CD14-positive monocyte (primary cell): ENCODE measurements at regions not wholly inside any gene's neighbourhood (a gene's known extent, or its start where the extent isn't known, plus 50 kb on each side); places are given as distances from the start of the nearest gene placed in this dataset.

ENCODE experiments used
- DNase-seq, 3 donors: peaks; one replicate each; pipeline ENCODE4 v3.0.0-alpha.2; 2011 to 2022
- H2AFZ ChIP-seq: 2 replicates; pipeline ENCODE4 v1.6.0; 2012; ENCODE audit warnings: mild to moderate bottlenecking, low read depth, low read length, inconsistent platforms; ENCODE audit not compliant: insufficient read depth, poor library complexity, severe bottlenecking
- H3K27ac ChIP-seq, 2 donors: 1 replicate in 1 of 2; 2 replicates in 1 of 2; pipeline ENCODE4 v1.5.1; 2012 to 2013; ENCODE audit warnings: low read length in 2 of 2, control low read depth in 1 of 2, inconsistent platforms in 1 of 2, low read depth in 1 of 2, mild to moderate bottlenecking in 1 of 2
- H3K27me3 ChIP-seq, 2 donors: one replicate each; pipeline versions ENCODE4 v1.6.0 to v1.6.1; 2011 to 2013; ENCODE audit warnings: low read length in 2 of 2; ENCODE audit not compliant: control insufficient read depth in 2 of 2, insufficient read depth in 2 of 2
- H3K36me3 ChIP-seq, 2 donors: replicated peaks in 1 of 2; 1 replicate in 1 of 2; 2 replicates in 1 of 2; pipeline versions ENCODE4 v1.5.1 to v1.6.1; 2012 to 2013; ENCODE audit warnings: low read length in 2 of 2, control low read depth in 1 of 2, inconsistent platforms in 1 of 2, mild to moderate bottlenecking in 1 of 2; ENCODE audit not compliant: insufficient read depth in 2 of 2, control insufficient read depth in 1 of 2
- H3K4me1 ChIP-seq, 2 donors: 1 replicate in 1 of 2; 2 replicates in 1 of 2; pipeline versions ENCODE4 v1.5.1 to v1.6.1; 2012 to 2013; ENCODE audit warnings: low read length in 2 of 2, control low read depth in 1 of 2, inconsistent platforms in 1 of 2, mild to moderate bottlenecking in 1 of 2, moderate library complexity in 1 of 2; ENCODE audit not compliant: insufficient read depth in 2 of 2, control insufficient read depth in 1 of 2
- H3K4me2 ChIP-seq: replicated peaks from 2 replicates; pipeline ENCODE3; 2012; ENCODE audit warnings: low read length, moderate library complexity, mild to moderate bottlenecking; ENCODE audit not compliant: poor library complexity, severe bottlenecking; ENCODE audit errors: extremely low read depth
- H3K4me3 ChIP-seq, 3 experiments: fragments of 200-600 bp in 1 of 3; sonication (generic) in 1 of 3; replicated peaks in 1 of 3; 1 replicate in 2 of 3; 2 replicates in 1 of 3; pipeline ENCODE4 v1.5.1; 2011 to 2013; ENCODE audit warnings: low read length in 3 of 3, mild to moderate bottlenecking in 3 of 3, control low read depth in 2 of 3, low read depth in 2 of 3, inconsistent platforms in 1 of 3, moderate library complexity in 1 of 3
- H3K79me2 ChIP-seq: 2 replicates; pipeline ENCODE4 v1.6.0; 2012; ENCODE audit warnings: mild to moderate bottlenecking, control low read depth, inconsistent platforms, low read length, moderate library complexity; ENCODE audit not compliant: insufficient read depth
- H3K9ac ChIP-seq: 2 replicates; pipeline ENCODE4 v1.6.0; 2017; ENCODE audit warnings: low read length, mild to moderate bottlenecking; ENCODE audit not compliant: insufficient read depth, poor library complexity, severe bottlenecking
- H3K9me3 ChIP-seq, 2 donors: replicated peaks in 1 of 2; 1 replicate in 1 of 2; 2 replicates in 1 of 2; pipeline versions ENCODE4 v1.5.1 to v1.6.1; 2012 to 2013; ENCODE audit warnings: low read length in 2 of 2, control low read depth in 1 of 2; ENCODE audit not compliant: control insufficient read depth in 1 of 2, insufficient read depth in 1 of 2
- H4K20me1 ChIP-seq: 2 replicates; pipeline ENCODE4 v1.6.0; 2012; ENCODE audit warnings: mild to moderate bottlenecking, low read length, control low read depth, moderate library complexity; ENCODE audit not compliant: insufficient read depth
- H3K27ac Mint-ChIP-seq, 7 donors: one replicate each; pipeline ENCODE4 v1.8.0; 2020; ENCODE audit warnings: mild to moderate bottlenecking in 7 of 7, mixed read lengths in 7 of 7, moderate library complexity in 6 of 7, inconsistent platforms in 2 of 7
- H3K27me3 Mint-ChIP-seq, 3 donors: one replicate each; pipeline ENCODE4 v1.8.0; 2021 to 2022; ENCODE audit warnings: low read depth in 3 of 3, mild to moderate bottlenecking in 3 of 3, mixed read lengths in 3 of 3, moderate library complexity in 3 of 3, inconsistent platforms in 1 of 3
- H3K36me3 Mint-ChIP-seq, 2 donors: one replicate each; pipeline ENCODE4 v1.8.0; 2020; ENCODE audit warnings: mixed read lengths in 2 of 2, inconsistent platforms in 1 of 2, mild to moderate bottlenecking in 1 of 2
- H3K4me1 Mint-ChIP-seq: one replicate; pipeline ENCODE4 v1.8.0; 2020; ENCODE audit warnings: mild to moderate bottlenecking, mixed read lengths
- H3K4me3 Mint-ChIP-seq, 2 donors: one replicate each; pipeline ENCODE4 v1.8.0; 2020; ENCODE audit warnings: mild to moderate bottlenecking in 2 of 2, mixed read lengths in 2 of 2, moderate library complexity in 1 of 2
- H3K9me3 Mint-ChIP-seq, 7 donors: one replicate each; pipeline ENCODE4 v1.8.0; 2020 to 2022; ENCODE audit warnings: mixed read lengths in 7 of 7, mild to moderate bottlenecking in 6 of 7, moderate library complexity in 6 of 7, inconsistent platforms in 2 of 7
- CTCF ChIP-seq: fragments of 200-600 bp; IDR thresholded peaks from one replicate; pipeline ENCODE4 v1.8.0; 2022; ENCODE audit warnings: antibody characterized with exemption, mild to moderate bottlenecking
- WGBS: methylation state at CpG from one replicate; pipeline ENCODE4 v1.1.5; 2013; ENCODE audit warnings: missing lambda C conversion rate; ENCODE audit not compliant: insufficient coverage; 5-methylcytosine and 5-hydroxymethylcytosine counted together
- intact Hi-C, 2 donors: fragments of 100-400 bp; cut with micrococcal nuclease; formaldehyde crosslinking; loops; one replicate each; pipeline versions ENCODE4 v1.15.0 to v1.15.1; 2023

GRCh38 chr18:2254977-2255376, 316.3 kb downstream of the METTL4 start:
- no peak for TF ChIP-seq CTCF
- no peaks in the 10 kb centered on the region for H4K20me1 ChIP-seq
- Mint-ChIP-seq H3K36me3 (no peaks in the 10 kb centered on the region), H3K4me3 (no peak overlapping the region), H3K27me3 (peaks cover 0 to under 1% (median 0%) of the 10 kb centered on the region in 3 donors), H3K27ac (no peak overlapping the region), H3K9me3 (peaks cover 0 to 4% (median 0%) of the 10 kb centered on the region in 7 donors), H3K4me1 (no peaks in the 10 kb centered on the region)
- H3K9ac ChIP-seq, result no peak overlapping the region
- no peak overlapping the region for H2AFZ ChIP-seq
- 93% methylated on average over 3 of the region's 3 CpGs for WGBS
- H3K4me3 ChIP-seq, result no peak overlapping the region
- no peaks in the 10 kb centered on the region for H3K9me3 ChIP-seq
- H3K27ac ChIP-seq, result no peak overlapping the region
- no peak overlapping the region for H3K4me2 ChIP-seq
- no peaks in the 10 kb centered on the region for H3K79me2 ChIP-seq
- H3K36me3 ChIP-seq, result no peaks in the 10 kb centered on the region
- intact Hi-C loops, result no loop called here
- DNase-seq, result no peak
- no peaks in the 10 kb centered on the region for H3K4me1 ChIP-seq
- H3K27me3 ChIP-seq, result no peaks in the 10 kb centered on the region

GRCh38 chr18:2256577-2256976, 314.7 kb downstream of the METTL4 start:
- peak overlapping the region in 1 of 7 donors; percentile 26 for H3K27ac Mint-ChIP-seq
- Histone ChIP-seq H3K4me1 (no peaks in the 10 kb centered on the region), H3K27ac (no peak overlapping the region), H3K4me2 (no peak overlapping the region), H3K27me3 (no peaks in the 10 kb centered on the region), H2AFZ (no peak overlapping the region), H4K20me1 (no peaks in the 10 kb centered on the region), H3K9ac (no peak overlapping the region), H3K36me3 (no peaks in the 10 kb centered on the region), H3K9me3 (no peaks in the 10 kb centered on the region), H3K79me2 (no peaks in the 10 kb centered on the region), H3K4me3 (no peak overlapping the region)
- no peak for DNase-seq
- H3K27me3 Mint-ChIP-seq, result peaks cover 0 to 2% (median 0%) of the 10 kb centered on the region in 3 donors
- peaks cover 0 to 4% (median 0%) of the 10 kb centered on the region in 7 donors for H3K9me3 Mint-ChIP-seq
- no CpG with 5 or more reads among the region's 1 CpG for WGBS
- TF ChIP-seq CTCF, result no peak
- intact Hi-C loops, result no loop called here
- H3K4me1 Mint-ChIP-seq, result no peaks in the 10 kb centered on the region
- no peaks in the 10 kb centered on the region for H3K36me3 Mint-ChIP-seq
- H3K4me3 Mint-ChIP-seq, result no peak overlapping the region
